ENCODE measurements at regions not wholly inside any gene's neighbourhood (a gene's known extent, or its start where the extent isn't known, plus 50 kb on each side); places are given as distances from the start of the nearest gene placed in this dataset.

- H3K4me2 ChIP-seq (ENCODE audit: low read length) = no peak overlapping the region
- no peaks in the 10 kb centered on the region for H3K9me3 ChIP-seq (ENCODE audit: insufficient read depth, low read length)
- H3K36me3 ChIP-seq (replicated peaks; ENCODE audit: low read depth, low read length) = no peaks in the 10 kb centered on the region
- TF ChIP-seq EZH2phosphoT487 (IDR thresholded peaks at IDR 0.05; ENCODE audit: low read depth) = no peak
- TF ChIP-seq, protein P1, sequence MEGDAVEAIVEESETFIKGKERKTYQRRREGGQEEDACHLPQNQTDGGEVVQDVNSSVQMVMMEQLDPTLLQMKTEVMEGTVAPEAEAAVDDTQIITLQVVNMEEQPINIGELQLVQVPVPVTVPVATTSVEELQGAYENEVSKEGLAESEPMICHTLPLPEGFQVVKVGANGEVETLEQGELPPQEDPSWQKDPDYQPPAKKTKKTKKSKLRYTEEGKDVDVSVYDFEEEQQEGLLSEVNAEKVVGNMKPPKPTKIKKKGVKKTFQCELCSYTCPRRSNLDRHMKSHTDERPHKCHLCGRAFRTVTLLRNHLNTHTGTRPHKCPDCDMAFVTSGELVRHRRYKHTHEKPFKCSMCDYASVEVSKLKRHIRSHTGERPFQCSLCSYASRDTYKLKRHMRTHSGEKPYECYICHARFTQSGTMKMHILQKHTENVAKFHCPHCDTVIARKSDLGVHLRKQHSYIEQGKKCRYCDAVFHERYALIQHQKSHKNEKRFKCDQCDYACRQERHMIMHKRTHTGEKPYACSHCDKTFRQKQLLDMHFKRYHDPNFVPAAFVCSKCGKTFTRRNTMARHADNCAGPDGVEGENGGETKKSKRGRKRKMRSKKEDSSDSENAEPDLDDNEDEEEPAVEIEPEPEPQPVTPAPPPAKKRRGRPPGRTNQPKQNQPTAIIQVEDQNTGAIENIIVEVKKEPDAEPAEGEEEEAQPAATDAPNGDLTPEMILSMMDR (IDR thresholded peaks at IDR 0.05; ENCODE audit: low read depth, low read length) = no peak
- no peaks in the 10 kb centered on the region for H3K27me3 ChIP-seq (ENCODE audit: low read depth, low read length)
- no peaks in the 10 kb centered on the region for H3K4me1 ChIP-seq (ENCODE audit: low read length)
- H3K9ac ChIP-seq (ENCODE audit: low read length) = no peak overlapping the region
- H3K79me2 ChIP-seq (ENCODE audit: low read length) = no peaks in the 10 kb centered on the region
- no peak overlapping the region for H2AFZ ChIP-seq (ENCODE audit: low read depth, low read length)
- no peaks in the 10 kb centered on the region for H4K20me1 ChIP-seq (ENCODE audit: insufficient read depth, low read length)
- no peak overlapping the region for H3K4me3 ChIP-seq (ENCODE audit: low read length)
- H3K27ac ChIP-seq (ENCODE audit: low read length) = no peak overlapping the region
Measured at GRCh38 chr6:15763364-15763763, 100.5 kb upstream of the DTNBP1 start.

GRCh38 chr6:15761045-15761502 lies 98.2 kb upstream of the DTNBP1 start:
- Histone ChIP-seq H4K20me1 (ENCODE audit: insufficient read depth, low read length) (no peaks in the 10 kb centered on the region), H3K4me1 (ENCODE audit: low read length) (no peaks in the 10 kb centered on the region), H3K4me2 (ENCODE audit: low read length) (no peak overlapping the region), H3K4me3 (ENCODE audit: low read length) (no peak overlapping the region), H3K79me2 (ENCODE audit: low read length) (no peaks in the 10 kb centered on the region), H3K36me3 (replicated peaks; ENCODE audit: low read depth, low read length) (no peaks in the 10 kb centered on the region), H3K9me3 (ENCODE audit: insufficient read depth, low read length) (no peaks in the 10 kb centered on the region), H3K9ac (ENCODE audit: low read length) (no peak overlapping the region), H3K27me3 (ENCODE audit: low read depth, low read length) (no peaks in the 10 kb centered on the region), H2AFZ (ENCODE audit: low read depth, low read length) (no peak overlapping the region), H3K27ac (ENCODE audit: low read length) (no peak overlapping the region)
- TF ChIP-seq EZH2phosphoT487 (IDR thresholded peaks at IDR 0.05; ENCODE audit: low read depth) = no peak
- TF ChIP-seq, protein P1 (IDR thresholded peaks at IDR 0.05; ENCODE audit: low read depth, low read length) = no peak

GRCh38 chr6:15758631-15759215 lies 95.9 kb upstream of the DTNBP1 start:
- H3K27ac ChIP-seq (ENCODE audit: low read length) = no peak overlapping the region
- no peaks in the 10 kb centered on the region for H3K27me3 ChIP-seq (ENCODE audit: low read depth, low read length)
- H3K4me2 ChIP-seq (ENCODE audit: low read length) = no peak overlapping the region
- no peaks in the 10 kb centered on the region for H4K20me1 ChIP-seq (ENCODE audit: insufficient read depth, low read length)
- no peak overlapping the region for H2AFZ ChIP-seq (ENCODE audit: low read depth, low read length)
- H3K4me1 ChIP-seq (ENCODE audit: low read length) = no peaks in the 10 kb centered on the region
- no peaks in the 10 kb centered on the region for H3K36me3 ChIP-seq (replicated peaks; ENCODE audit: low read depth, low read length)
- H3K9me3 ChIP-seq (ENCODE audit: insufficient read depth, low read length) = no peaks in the 10 kb centered on the region
- no peak overlapping the region for H3K9ac ChIP-seq (ENCODE audit: low read length)
- H3K79me2 ChIP-seq (ENCODE audit: low read length) = no peaks in the 10 kb centered on the region
- TF ChIP-seq EZH2phosphoT487 (IDR thresholded peaks at IDR 0.05; ENCODE audit: low read depth) = no peak
- TF ChIP-seq, protein P1 (IDR thresholded peaks at IDR 0.05; ENCODE audit: low read depth, low read length) = no peak
- H3K4me3 ChIP-seq (ENCODE audit: low read length) = no peak overlapping the region

- Histone ChIP-seq H3K9ac (ENCODE audit: low read length) (no peak overlapping the region), H3K9me3 (ENCODE audit: insufficient read depth, low read length) (no peaks in the 10 kb centered on the region), H3K27me3 (ENCODE audit: low read depth, low read length) (no peaks in the 10 kb centered on the region), H3K36me3 (replicated peaks; ENCODE audit: low read depth, low read length) (no peaks in the 10 kb centered on the region), H3K27ac (ENCODE audit: low read length) (no peak overlapping the region), H2AFZ (ENCODE audit: low read depth, low read length) (no peak overlapping the region), H3K4me3 (ENCODE audit: low read length) (no peak overlapping the region), H3K79me2 (ENCODE audit: low read length) (no peaks in the 10 kb centered on the region), H3K4me2 (ENCODE audit: low read length) (no peak overlapping the region), H4K20me1 (ENCODE audit: insufficient read depth, low read length) (no peaks in the 10 kb centered on the region), H3K4me1 (ENCODE audit: low read length) (no peaks in the 10 kb centered on the region)
- no peak for TF ChIP-seq EZH2phosphoT487 (IDR thresholded peaks at IDR 0.05; ENCODE audit: low read depth)
- TF ChIP-seq, protein P1 (IDR thresholded peaks at IDR 0.05; ENCODE audit: low read depth, low read length) = no peak
Measured at GRCh38 chr6:15755526-15755925, 92.7 kb upstream of the DTNBP1 start.
